T-helper 1 cell treated with Interleukin-12 subunit alpha and Interleukin-12 subunit beta and Interleukin-4 antibody, amounts not matched to agents 30 μg/mL and 1 μg/mL, for 36 hours (primary cell): ENCODE measurements at regions not wholly inside any gene's neighbourhood (a gene's known extent, or its start where the extent isn't known, plus 50 kb on each side); places are given as distances from the start of the nearest gene placed in this dataset.

ENCODE experiments used
- H3K27ac Mint-ChIP-seq: one replicate; pipeline ENCODE4 v1.8.0; 2021; ENCODE audit warnings: mild to moderate bottlenecking, mixed read lengths
- H3K27me3 Mint-ChIP-seq: one replicate; pipeline ENCODE4 v1.8.0; 2021; ENCODE audit warnings: low read depth, mixed read lengths
- H3K36me3 Mint-ChIP-seq: one replicate; pipeline ENCODE4 v1.8.0; 2021; ENCODE audit warnings: low read depth, mixed read lengths
- H3K4me1 Mint-ChIP-seq: one replicate; pipeline ENCODE4 v1.8.0; 2021; ENCODE audit warnings: low read depth, mixed read lengths
- H3K4me3 Mint-ChIP-seq: one replicate; pipeline ENCODE4 v1.8.0; 2021; ENCODE audit warnings: mild to moderate bottlenecking, moderate library complexity, mixed read lengths
- H3K9me3 Mint-ChIP-seq: one replicate; pipeline ENCODE4 v1.8.0; 2021; ENCODE audit warnings: mixed read lengths

DNA sequence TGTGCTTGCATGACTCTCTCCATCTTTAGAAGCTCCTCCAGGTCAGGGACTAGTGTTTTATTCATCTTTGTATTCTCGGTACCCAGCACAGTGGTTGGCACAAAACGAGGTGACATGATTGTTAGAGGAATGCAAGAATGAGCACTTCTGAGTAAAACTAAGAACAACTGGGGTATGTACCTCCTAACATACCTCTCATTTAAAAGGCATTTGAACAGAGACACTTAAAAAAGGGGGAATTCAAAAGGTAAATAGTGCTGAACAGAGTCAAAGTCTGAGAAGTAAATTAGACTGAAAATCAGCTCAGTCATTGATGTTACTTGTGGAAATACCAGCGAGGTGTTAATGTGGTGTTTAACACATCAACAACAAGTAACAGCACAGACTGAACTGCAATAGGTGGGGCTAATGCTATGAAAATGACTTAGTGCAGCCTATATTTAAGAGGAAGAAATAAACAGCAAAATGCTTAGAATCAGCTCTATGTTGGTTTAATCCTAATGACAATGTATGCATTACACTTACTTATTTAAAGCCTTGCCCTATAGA lies 102.4 kb downstream of the TMCO5A start:
- Mint-ChIP-seq H3K9me3 (no peaks in the 10 kb centered on the region), H3K27ac (no peak overlapping the region), H3K4me3 (no peak overlapping the region), H3K27me3 (peaks cover 4% of the 10 kb centered on the region), H3K36me3 (no peaks in the 10 kb centered on the region), H3K4me1 (peaks cover 2% of the 10 kb centered on the region)

DNA sequence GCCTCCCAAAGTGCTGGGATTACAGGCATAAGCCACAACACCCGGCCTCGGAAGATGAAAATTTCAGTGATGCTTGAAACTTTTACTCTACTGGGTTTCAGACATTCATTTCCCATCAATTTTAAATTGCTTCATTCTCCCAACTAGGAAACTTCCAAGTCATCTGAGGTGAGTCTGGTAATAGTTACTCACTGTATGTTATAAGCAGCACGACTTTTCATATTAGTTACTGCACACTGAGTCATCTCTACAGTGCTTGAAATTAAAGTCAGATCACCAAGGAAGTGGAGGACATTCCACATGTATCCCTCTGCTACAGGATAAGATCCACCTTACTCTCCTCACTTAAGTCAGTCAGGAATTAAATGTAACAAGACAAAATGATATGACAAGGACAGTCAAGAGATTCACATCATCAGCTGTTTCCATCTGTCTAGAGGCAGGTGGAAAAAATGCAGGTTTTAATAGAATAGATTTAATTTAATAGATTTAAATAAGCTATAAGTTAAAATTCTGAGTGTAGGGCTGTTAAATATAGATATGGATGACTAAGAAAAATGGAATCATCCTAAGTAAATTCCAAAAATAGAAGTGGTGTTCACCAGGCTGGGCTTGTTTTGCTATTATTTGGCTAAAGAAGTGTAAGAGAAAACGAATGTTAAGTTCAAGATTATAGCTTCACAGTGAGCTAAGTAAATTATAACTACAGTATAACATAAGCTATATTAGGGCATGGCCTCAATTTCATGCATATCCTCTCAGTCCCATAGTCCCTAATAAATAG lies 104.4 kb downstream of the TMCO5A start:
- H3K4me3 Mint-ChIP-seq: no peak overlapping the region
- no peaks in the 10 kb centered on the region for H3K36me3 Mint-ChIP-seq
- peaks cover 9% of the 10 kb centered on the region for H3K4me1 Mint-ChIP-seq
- peaks cover 4% of the 10 kb centered on the region for H3K27me3 Mint-ChIP-seq
- no peaks in the 10 kb centered on the region for H3K9me3 Mint-ChIP-seq
- H3K27ac Mint-ChIP-seq: no peak overlapping the region

- Mint-ChIP-seq H3K9me3 (no peaks in the 10 kb centered on the region), H3K4me1 (peaks cover 9% of the 10 kb centered on the region), H3K27me3 (peaks cover 9% of the 10 kb centered on the region), H3K27ac (no peak overlapping the region), H3K4me3 (no peak overlapping the region), H3K36me3 (no peaks in the 10 kb centered on the region)
These were observed 106.2 kb downstream of the TMCO5A start for GRCh38 chr15:38040615-38041014.

DNA sequence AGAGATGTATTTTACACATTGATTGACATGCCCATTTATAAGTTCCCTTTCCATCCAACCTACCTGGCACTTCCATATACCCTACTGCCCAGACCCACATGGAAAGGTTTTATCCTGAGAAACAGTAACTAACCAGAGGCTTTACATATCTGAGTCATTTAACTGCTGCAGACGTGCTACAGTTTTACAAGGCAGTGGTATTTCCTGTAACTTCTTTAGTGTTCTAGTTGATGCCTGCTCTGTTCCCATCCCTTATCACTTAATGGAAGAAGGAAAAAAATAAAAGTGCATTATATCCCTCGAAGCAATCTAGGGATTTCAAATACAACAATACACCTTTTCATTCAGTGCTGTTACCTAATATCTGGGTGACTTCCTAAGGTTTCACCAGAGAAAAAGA lies 107.1 kb downstream of the TMCO5A start:
- Mint-ChIP-seq H3K36me3 (no peaks in the 10 kb centered on the region), H3K27me3 (peaks cover 12% of the 10 kb centered on the region), H3K27ac (no peak overlapping the region), H3K4me1 (peaks cover 9% of the 10 kb centered on the region), H3K4me3 (no peak overlapping the region), H3K9me3 (peaks cover 4% of the 10 kb centered on the region)

GRCh38 chr15:38042211-38042610 lies 107.8 kb downstream of the TMCO5A start:
- no peak overlapping the region for H3K4me3 Mint-ChIP-seq
- peaks cover 4% of the 10 kb centered on the region for H3K9me3 Mint-ChIP-seq
- peaks cover 12% of the 10 kb centered on the region for H3K27me3 Mint-ChIP-seq
- peaks cover 9% of the 10 kb centered on the region for H3K4me1 Mint-ChIP-seq
- no peak overlapping the region for H3K27ac Mint-ChIP-seq
- no peaks in the 10 kb centered on the region for H3K36me3 Mint-ChIP-seq

DNA sequence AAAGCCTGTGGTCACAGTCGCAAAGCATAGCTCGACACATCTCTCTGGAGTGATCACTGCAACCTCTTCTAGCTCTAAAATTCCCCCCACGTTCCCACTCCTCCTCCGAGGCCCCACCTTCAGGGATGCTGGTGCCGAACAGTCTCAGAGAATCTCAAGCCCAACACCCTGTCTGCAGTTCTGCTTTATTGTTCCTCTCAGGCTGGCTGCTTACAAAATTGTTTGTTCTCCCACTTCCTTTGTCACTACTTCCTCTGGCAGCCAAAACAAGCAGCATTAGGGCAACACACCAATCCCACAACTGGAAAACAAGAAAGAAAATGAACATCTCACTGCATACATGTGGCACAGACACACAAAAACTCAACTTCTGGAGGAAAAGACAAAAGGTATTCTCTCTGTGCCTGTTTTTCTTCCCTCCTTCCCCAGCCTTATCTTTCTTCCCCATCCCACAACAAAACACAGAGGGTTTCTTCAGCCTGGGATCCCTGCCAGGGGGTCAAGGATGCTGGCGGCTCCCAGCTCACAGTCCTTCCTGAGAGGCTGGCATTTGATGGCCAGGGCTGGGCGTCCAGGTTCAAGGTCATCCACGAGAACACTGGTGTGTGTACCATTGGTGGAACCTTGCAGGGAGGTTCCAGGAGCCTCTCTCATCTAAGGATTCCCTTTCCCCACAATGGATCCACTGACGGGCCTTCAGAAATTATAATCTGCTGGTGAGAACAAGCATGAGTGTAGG lies 108.4 kb downstream of the TMCO5A start:
- no peak overlapping the region for H3K27ac Mint-ChIP-seq

GRCh38 chr15:38046257-38047051 lies 112.0 kb downstream of the TMCO5A start:
- Mint-ChIP-seq H3K4me1 (peaks cover 12% of the 10 kb centered on the region), H3K36me3 (no peaks in the 10 kb centered on the region), H3K27ac (no peak overlapping the region), H3K9me3 (peaks cover 4% of the 10 kb centered on the region), H3K4me3 (no peak overlapping the region), H3K27me3 (peaks cover 8% of the 10 kb centered on the region)

More for the DNA sequence above, 108.4 kb downstream of the TMCO5A start:
- peaks cover 9% of the 10 kb centered on the region for H3K4me1 Mint-ChIP-seq
- no peaks in the 10 kb centered on the region for H3K36me3 Mint-ChIP-seq
- H3K4me3 Mint-ChIP-seq: no peak overlapping the region
- peaks cover 4% of the 10 kb centered on the region for H3K9me3 Mint-ChIP-seq
- H3K27me3 Mint-ChIP-seq: peaks cover 12% of the 10 kb centered on the region

GRCh38 chr15:38048001-38048455 lies 113.6 kb downstream of the TMCO5A start:
- H3K36me3 Mint-ChIP-seq: no peaks in the 10 kb centered on the region
- H3K4me3 Mint-ChIP-seq: no peak overlapping the region
- peaks cover 4% of the 10 kb centered on the region for H3K4me1 Mint-ChIP-seq
- H3K9me3 Mint-ChIP-seq: peaks cover 4% of the 10 kb centered on the region
- peaks cover 9% of the 10 kb centered on the region for H3K27me3 Mint-ChIP-seq
- H3K27ac Mint-ChIP-seq: no peak overlapping the region

- peaks cover 4% of the 10 kb centered on the region for H3K9me3 Mint-ChIP-seq
- no peak overlapping the region for H3K27ac Mint-ChIP-seq
- peaks cover 14% of the 10 kb centered on the region for H3K27me3 Mint-ChIP-seq
- no peak overlapping the region for H3K4me3 Mint-ChIP-seq
- no peaks in the 10 kb centered on the region for H3K36me3 Mint-ChIP-seq
- peaks cover 3% of the 10 kb centered on the region for H3K4me1 Mint-ChIP-seq
These were observed 115.5 kb downstream of the TMCO5A start for GRCh38 chr15:38049891-38050290.

- Mint-ChIP-seq H3K36me3 (no peaks in the 10 kb centered on the region), H3K9me3 (peaks cover 4% of the 10 kb centered on the region), H3K27me3 (peaks cover 16% of the 10 kb centered on the region), H3K4me1 (peaks cover 3% of the 10 kb centered on the region), H3K27ac (no peak overlapping the region), H3K4me3 (no peak overlapping the region)
These were observed 116.3 kb downstream of the TMCO5A start for GRCh38 chr15:38050529-38051448.

DNA sequence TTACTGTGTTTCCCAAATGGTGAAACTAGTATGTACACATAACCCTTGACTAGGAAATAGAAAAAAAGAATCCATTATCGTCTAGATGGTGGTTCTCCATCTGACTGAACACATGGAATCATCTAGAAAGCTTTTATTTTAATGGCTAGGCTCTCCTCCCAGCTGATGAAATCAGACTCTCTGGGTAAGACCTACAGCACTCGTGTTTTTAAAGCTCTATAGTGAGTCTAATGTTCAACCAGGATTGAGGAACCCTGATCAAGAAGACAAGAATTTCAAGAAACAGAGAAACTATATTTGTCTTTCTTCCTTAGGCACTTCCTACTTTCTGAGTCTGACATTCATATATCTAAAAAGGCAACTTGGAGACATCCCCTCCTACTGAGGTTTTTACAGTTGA lies 118.8 kb downstream of the TMCO5A start:
- Mint-ChIP-seq H3K4me1 (peaks cover 3% of the 10 kb centered on the region), H3K36me3 (no peaks in the 10 kb centered on the region), H3K27ac (no peak overlapping the region)

DNA sequence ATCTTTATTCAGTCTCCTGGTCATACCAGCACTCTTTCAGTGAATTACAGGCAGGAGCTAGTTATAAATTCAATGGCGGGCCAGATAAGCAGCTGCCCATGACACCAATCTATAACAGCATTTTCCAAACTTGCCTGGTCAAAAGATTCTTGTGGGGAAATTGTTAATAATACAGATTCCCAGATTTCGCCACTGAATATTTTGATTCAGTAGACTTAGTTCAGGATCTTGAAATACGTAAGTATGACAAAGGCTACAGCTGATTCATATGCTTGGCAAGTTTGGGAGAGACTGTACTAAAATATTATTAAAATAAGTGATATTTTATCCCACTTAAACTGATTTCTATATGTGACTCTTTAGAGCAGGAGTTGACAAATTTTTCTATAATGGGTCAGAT lies 119.3 kb downstream of the TMCO5A start:
- Mint-ChIP-seq H3K9me3 (no peaks in the 10 kb centered on the region), H3K4me1 (peaks cover 3% of the 10 kb centered on the region), H3K4me3 (no peak overlapping the region), H3K27ac (no peak overlapping the region), H3K27me3 (peaks cover 17% of the 10 kb centered on the region), H3K36me3 (no peaks in the 10 kb centered on the region)

More for the DNA sequence above, 118.8 kb downstream of the TMCO5A start:
- H3K27me3 Mint-ChIP-seq: peaks cover 17% of the 10 kb centered on the region
- no peak overlapping the region for H3K4me3 Mint-ChIP-seq
- no peaks in the 10 kb centered on the region for H3K9me3 Mint-ChIP-seq

GRCh38 chr15:38054488-38054887 lies 120.0 kb downstream of the TMCO5A start:
- Mint-ChIP-seq H3K36me3 (no peaks in the 10 kb centered on the region), H3K9me3 (no peaks in the 10 kb centered on the region), H3K4me1 (peaks cover 3% of the 10 kb centered on the region), H3K27ac (no peak overlapping the region), H3K4me3 (no peak overlapping the region), H3K27me3 (peaks cover 21% of the 10 kb centered on the region)
